Rectal smooth muscle tissue (tissue), 1 donor: ENCODE measurements at regions not wholly inside any gene's neighbourhood (a gene's known extent, or its start where the extent isn't known, plus 50 kb on each side); places are given as distances from the start of the nearest gene placed in this dataset.

Experiments
- H3K27ac ChIP-seq: one replicate; pipeline ENCODE4 v1.7.0; 2013; ENCODE audit warnings: low read depth, low read length, inconsistent platforms
- H3K27me3 ChIP-seq: one replicate; pipeline ENCODE4 v1.7.0; 2013; ENCODE audit warnings: low read length; ENCODE audit not compliant: control insufficient read depth, insufficient read depth
- H3K36me3 ChIP-seq: one replicate; pipeline ENCODE4 v1.7.0; 2013; ENCODE audit warnings: low read length; ENCODE audit not compliant: control insufficient read depth, insufficient read depth
- H3K4me1 ChIP-seq: one replicate; pipeline ENCODE4 v1.7.0; 2013; ENCODE audit warnings: low read length; ENCODE audit not compliant: control insufficient read depth, insufficient read depth
- H3K4me3 ChIP-seq: one replicate; pipeline ENCODE4 v1.7.0; 2013; ENCODE audit warnings: low read length
- H3K9ac ChIP-seq: one replicate; pipeline ENCODE4 v1.7.0; 2013; ENCODE audit warnings: low read length

DNA sequence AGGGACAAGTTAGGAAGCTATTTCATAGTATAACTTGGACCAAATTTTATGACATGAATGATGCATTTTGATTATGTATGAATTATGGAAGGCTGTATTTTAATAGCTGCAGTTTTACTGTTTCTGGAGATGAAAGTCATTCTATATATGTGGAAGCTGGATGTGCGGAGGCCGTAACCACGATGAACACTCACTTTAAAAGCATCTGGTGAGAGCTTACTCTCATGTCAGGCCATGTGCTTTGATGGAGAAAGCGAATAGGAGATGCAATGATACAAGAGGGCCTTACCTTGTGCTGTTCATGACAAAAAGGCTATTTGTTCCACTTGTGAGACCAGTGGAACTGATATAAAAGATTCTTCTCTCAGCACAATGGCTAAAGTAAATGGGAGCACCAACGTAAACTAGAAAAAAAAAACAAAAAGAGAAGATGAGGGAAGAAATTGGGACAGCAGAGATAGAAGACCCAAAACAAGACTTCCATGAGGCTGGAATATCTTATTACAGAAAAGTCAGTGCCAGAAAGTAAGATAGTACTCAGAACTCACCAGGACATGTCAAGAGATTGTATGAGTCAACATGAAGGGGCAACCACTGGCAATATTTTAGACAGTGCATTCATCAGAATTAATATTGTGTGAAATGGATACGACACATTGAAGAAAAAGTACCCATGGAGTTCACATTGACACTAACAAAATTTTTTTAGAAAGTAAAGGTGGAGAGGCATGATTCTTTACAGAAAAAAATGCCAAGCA is 63.3 kb upstream of the GAB1 start:
- Histone ChIP-seq H3K4me3 (no peak overlapping the region), H3K9ac (no peak overlapping the region), H3K36me3 (no peaks in the 10 kb centered on the region), H3K4me1 (no peaks in the 10 kb centered on the region), H3K27ac (no peak overlapping the region), H3K27me3 (no peaks in the 10 kb centered on the region)

DNA sequence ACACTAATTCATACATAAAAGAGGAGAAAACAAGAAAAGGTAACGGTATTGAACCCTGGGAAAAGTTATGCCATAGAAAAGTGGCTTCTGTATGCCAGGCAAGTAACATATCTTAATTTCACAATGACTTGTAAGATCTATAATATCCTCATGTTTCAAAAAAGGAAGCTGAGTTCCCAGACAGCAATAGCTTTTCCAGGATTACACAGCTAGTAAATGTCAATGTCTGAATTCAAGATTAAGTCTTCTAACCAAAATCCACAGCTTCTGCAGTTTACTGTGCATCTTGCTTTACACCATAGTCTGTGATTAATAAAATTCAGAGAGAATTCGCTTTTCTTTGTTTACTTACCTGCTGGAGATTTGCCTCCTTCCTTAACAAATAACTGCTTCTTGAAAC is 55.8 kb upstream of the GAB1 start:
- H3K27ac ChIP-seq, result no peak overlapping the region

DNA sequence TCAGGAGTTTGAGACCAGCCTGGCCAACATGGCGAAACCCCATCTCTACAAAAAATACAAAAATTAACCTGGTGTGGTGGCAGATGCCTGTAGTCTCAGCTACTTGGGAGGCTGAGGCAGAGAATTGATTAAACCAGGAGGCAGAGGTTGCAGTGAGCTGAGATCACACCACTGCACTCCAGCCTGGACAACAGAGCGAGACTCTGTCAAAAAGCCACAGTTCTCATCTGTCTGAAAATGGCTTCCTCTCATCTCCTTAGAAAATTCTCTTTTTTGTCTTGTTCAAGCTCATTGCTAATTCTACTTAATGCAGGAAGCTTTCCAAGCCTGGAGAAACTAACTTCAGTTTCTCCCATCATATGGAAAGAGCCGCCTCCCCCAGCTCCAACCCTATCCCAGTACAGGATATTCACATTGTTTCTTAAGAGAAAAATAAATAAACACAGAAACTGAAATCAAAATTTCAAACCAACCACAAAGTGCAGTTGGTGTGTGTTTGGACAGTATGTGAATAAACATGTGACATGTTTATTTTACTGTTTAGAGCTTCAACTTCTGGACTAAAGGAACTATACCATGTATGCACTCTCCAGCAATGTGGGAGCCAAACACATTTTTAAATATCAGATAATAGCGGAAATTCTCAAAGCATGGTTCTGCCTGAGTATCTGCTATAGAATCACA is 55.0 kb upstream of the GAB1 start:
- Histone ChIP-seq H3K36me3 (no peaks in the 10 kb centered on the region), H3K27me3 (no peaks in the 10 kb centered on the region), H3K4me1 (peaks cover 6% of the 10 kb centered on the region), H3K4me3 (no peak overlapping the region), H3K27ac (no peak overlapping the region), H3K9ac (no peak overlapping the region)

More for the DNA sequence above, 55.8 kb upstream of the GAB1 start:
- Histone ChIP-seq H3K4me3 (no peak overlapping the region), H3K27me3 (no peaks in the 10 kb centered on the region), H3K36me3 (no peaks in the 10 kb centered on the region), H3K9ac (no peak overlapping the region), H3K4me1 (peaks cover under 1% of the 10 kb centered on the region)

DNA sequence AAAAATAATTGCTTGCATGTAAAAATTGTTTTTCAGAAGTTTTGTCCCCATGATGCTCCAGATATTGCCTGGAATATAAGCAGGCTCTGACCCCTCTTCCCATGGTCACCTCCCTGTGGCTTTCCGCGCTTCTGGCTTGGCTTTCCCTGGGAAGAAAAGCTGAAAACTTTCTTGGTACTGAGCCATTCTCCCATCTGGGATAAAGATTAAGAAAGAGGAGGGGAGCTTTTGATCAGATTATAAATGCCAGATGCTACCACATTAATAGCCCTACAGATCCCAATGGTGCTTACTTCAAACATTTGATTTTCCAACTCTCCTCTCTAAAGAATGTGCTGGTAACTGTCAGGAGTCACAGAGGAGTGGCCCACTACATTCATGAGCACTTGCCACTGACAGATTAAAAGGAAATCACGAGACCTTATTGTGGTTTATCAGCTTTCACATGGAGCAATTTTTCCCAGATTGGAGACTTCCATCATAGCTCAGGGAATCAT is 54.4 kb upstream of the GAB1 start:
- no peak overlapping the region for H3K9ac ChIP-seq
- H3K4me1 ChIP-seq, result peaks cover 11% of the 10 kb centered on the region
- no peaks in the 10 kb centered on the region for H3K36me3 ChIP-seq
- H3K27ac ChIP-seq, result no peak overlapping the region
- H3K4me3 ChIP-seq, result no peak overlapping the region
- no peaks in the 10 kb centered on the region for H3K27me3 ChIP-seq

DNA sequence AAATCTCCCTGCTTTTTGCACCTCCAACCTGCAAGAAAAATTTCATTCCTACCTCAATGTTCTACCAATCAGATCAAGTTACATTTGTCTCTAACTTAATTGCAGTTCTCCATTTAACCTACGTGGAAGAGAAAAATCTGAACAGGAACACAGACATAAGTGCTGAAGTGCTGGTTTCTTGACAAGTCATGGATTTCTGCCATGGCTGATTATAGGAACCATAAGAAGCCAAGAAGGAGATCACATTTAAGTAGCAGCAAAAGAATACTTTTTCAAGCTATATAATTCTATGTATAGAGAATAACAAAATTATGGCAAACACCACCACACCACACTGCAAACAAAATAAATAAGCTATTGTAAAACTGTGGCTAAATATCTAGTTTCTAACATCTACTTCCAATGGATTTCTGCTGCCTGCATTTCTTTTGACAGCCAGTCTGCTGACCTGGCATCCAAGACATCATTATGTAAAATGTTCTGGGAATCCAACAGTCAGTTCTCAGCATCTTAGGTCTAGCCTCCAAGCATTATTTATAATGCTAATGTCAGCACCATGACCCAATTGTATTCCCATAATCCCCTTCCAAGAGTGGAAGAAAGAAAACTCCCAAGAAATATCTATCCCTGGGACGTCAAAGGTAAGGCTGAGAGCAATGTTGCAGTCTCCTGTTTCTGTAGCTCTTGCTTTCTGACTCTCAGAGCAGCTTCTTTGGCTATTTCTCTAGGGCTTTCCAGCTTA is 50.8 kb upstream of the GAB1 start:
- H3K27me3 ChIP-seq, result no peaks in the 10 kb centered on the region
- peak overlapping the region; percentile 38 for H3K27ac ChIP-seq
- no peak overlapping the region for H3K9ac ChIP-seq
- H3K4me3 ChIP-seq, result no peak overlapping the region
- H3K4me1 ChIP-seq, result peaks cover 15% of the 10 kb centered on the region
- H3K36me3 ChIP-seq, result no peaks in the 10 kb centered on the region

DNA sequence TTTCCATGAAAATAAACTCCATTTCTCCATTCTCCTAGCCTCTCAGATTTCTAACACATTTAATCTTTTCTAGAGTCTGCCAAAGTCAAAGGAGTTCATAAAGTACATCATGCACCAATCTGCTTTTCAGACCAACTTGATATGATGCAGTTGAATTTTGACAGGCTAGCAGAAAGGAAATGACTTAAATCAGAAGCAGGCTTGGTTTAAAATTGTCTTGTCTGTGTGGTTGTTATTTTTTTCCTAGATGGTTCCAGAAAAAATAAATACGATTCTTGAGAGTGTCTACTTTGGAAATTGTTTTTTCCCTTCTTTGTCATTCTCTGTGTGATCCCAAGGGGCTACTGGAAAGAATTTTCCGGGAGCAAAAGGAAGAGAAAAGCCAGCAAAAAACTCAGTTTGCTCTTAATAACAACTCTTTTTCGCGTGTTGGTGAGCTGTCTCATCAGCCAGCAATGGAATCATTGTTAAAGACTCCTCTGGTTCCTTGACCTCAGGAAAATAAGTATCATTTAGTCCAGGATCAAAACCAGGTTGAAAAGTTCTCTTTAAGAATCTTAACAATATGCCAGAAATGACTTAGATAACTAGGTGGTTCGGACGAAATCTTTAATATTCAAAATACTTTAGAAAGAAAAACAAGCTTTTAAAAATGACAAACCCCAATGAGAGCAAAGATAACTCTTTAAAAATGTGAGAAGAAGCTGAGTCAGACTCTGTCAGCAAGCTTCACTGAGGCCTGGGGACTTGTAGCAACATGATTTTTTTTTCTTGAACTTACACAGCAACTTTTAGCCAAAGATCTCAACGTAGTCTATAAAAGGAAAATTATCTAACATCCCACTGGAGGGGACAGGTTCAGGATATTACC is 49.7 kb upstream of the GAB1 start:
- no peak overlapping the region for H3K9ac ChIP-seq
- H3K27ac ChIP-seq, result peak overlapping the region; percentile 38

More for the DNA sequence above, 49.7 kb upstream of the GAB1 start:
- no peaks in the 10 kb centered on the region for H3K27me3 ChIP-seq
- peaks cover 15% of the 10 kb centered on the region for H3K4me1 ChIP-seq
- no peak overlapping the region for H3K4me3 ChIP-seq
- H3K36me3 ChIP-seq, result no peaks in the 10 kb centered on the region
